ENCODE measurements at regions not wholly inside any gene's neighbourhood (a gene's known extent, or its start where the extent isn't known, plus 50 kb on each side); places are given as distances from the start of the nearest gene placed in this dataset.

GRCh38 chr2:129800686-129801085 is 178.8 kb upstream of the RAB6C start:
- TF ChIP-seq CTCF (IDR thresholded peaks at IDR 0.05; ENCODE audit: borderline replicate concordance), result no peak
- intact Hi-C loops (cut with micrococcal nuclease), result no loop called here
- H3K36me3 ChIP-seq, result no peaks in the 10 kb centered on the region
- no peaks in the 10 kb centered on the region for H3K9me3 ChIP-seq (replicated peaks)
- H3K4me1 ChIP-seq, result no peaks in the 10 kb centered on the region
- DNase-seq, result no peak
- no peak overlapping the region for H3K4me3 ChIP-seq
- H3K27me3 ChIP-seq (ENCODE audit: low read depth), result peaks cover 70% of the 10 kb centered on the region
- H3K27ac ChIP-seq (replicated peaks), result no peak overlapping the region

GRCh38 chr2:129801575-129801974 is 177.9 kb upstream of the RAB6C start:
- intact Hi-C loops (cut with micrococcal nuclease), result no loop called here
- no peaks in the 10 kb centered on the region for H3K9me3 ChIP-seq (replicated peaks)
- TF ChIP-seq CTCF (IDR thresholded peaks at IDR 0.05; ENCODE audit: borderline replicate concordance), result no peak
- H3K27ac ChIP-seq (replicated peaks), result no peak overlapping the region
- DNase-seq, result no peak
- H3K4me3 ChIP-seq, result no peak overlapping the region
- H3K4me1 ChIP-seq, result no peaks in the 10 kb centered on the region
- peaks cover 72% of the 10 kb centered on the region for H3K27me3 ChIP-seq (ENCODE audit: low read depth)
- H3K36me3 ChIP-seq, result no peaks in the 10 kb centered on the region

GRCh38 chr2:129802290-129802689 is 177.2 kb upstream of the RAB6C start:
- Histone ChIP-seq H3K27me3 (ENCODE audit: low read depth) (peaks cover 75% of the 10 kb centered on the region), H3K9me3 (replicated peaks) (no peaks in the 10 kb centered on the region), H3K36me3 (no peaks in the 10 kb centered on the region), H3K4me1 (no peaks in the 10 kb centered on the region), H3K27ac (replicated peaks) (no peak overlapping the region), H3K4me3 (no peak overlapping the region)
- intact Hi-C loops (cut with micrococcal nuclease), result no loop called here
- TF ChIP-seq CTCF (IDR thresholded peaks at IDR 0.05; ENCODE audit: borderline replicate concordance), result no peak
- no peak for DNase-seq

GRCh38 chr2:129803032-129803431 is 176.4 kb upstream of the RAB6C start:
- TF ChIP-seq CTCF (IDR thresholded peaks at IDR 0.05; ENCODE audit: borderline replicate concordance), result no peak

GRCh38 chr2:129803871-129804270 is 175.6 kb upstream of the RAB6C start:
- TF ChIP-seq CTCF (IDR thresholded peaks at IDR 0.05; ENCODE audit: borderline replicate concordance), result no peak
- intact Hi-C loops (cut with micrococcal nuclease), result no loop called here
- Histone ChIP-seq H3K9me3 (replicated peaks) (no peaks in the 10 kb centered on the region), H3K27me3 (ENCODE audit: low read depth) (peaks cover 77% of the 10 kb centered on the region), H3K4me3 (no peak overlapping the region), H3K36me3 (no peaks in the 10 kb centered on the region), H3K27ac (replicated peaks) (no peak overlapping the region), H3K4me1 (no peaks in the 10 kb centered on the region)
- DNase-seq, result no peak

More at GRCh38 chr2:129803032-129803431, 176.4 kb upstream of the RAB6C start:
- Histone ChIP-seq H3K4me3 (no peak overlapping the region), H3K9me3 (replicated peaks) (no peaks in the 10 kb centered on the region), H3K36me3 (no peaks in the 10 kb centered on the region), H3K27me3 (ENCODE audit: low read depth) (peaks cover 76% of the 10 kb centered on the region), H3K4me1 (no peaks in the 10 kb centered on the region), H3K27ac (replicated peaks) (no peak overlapping the region)
- intact Hi-C loops (cut with micrococcal nuclease), result no loop called here
- no peak for DNase-seq

GRCh38 chr2:129805899-129806298 is 173.6 kb upstream of the RAB6C start:
- intact Hi-C loops (cut with micrococcal nuclease), result no loop called here
- H3K27ac ChIP-seq (replicated peaks), result no peak overlapping the region
- DNase-seq, result no peak
- H3K36me3 ChIP-seq, result no peaks in the 10 kb centered on the region
- no peak for TF ChIP-seq CTCF (IDR thresholded peaks at IDR 0.05; ENCODE audit: borderline replicate concordance)
- peaks cover 86% of the 10 kb centered on the region for H3K27me3 ChIP-seq (ENCODE audit: low read depth)
- H3K4me1 ChIP-seq, result no peaks in the 10 kb centered on the region
- no peak overlapping the region for H3K4me3 ChIP-seq
- no peaks in the 10 kb centered on the region for H3K9me3 ChIP-seq (replicated peaks)

Data from left ventricle myocardium inferior (tissue), 1 donor.